GM10248 (cell line): ENCODE measurements at regions not wholly inside any gene's neighbourhood (a gene's known extent, or its start where the extent isn't known, plus 50 kb on each side); places are given as distances from the start of the nearest gene placed in this dataset.
"Not testable (repeated sequence)": the region's sequence is repeated elsewhere in the genome, so short reads cannot be mapped to it uniquely, and the experiment has no call there.

ENCODE experiments used
- CTCF ChIA-PET: fragments of 300-600 bp; sonication (Branson Sonifier 250); formaldehyde crosslinking; extraction: SDS; loops from one replicate; lab custom pipeline; 2021; ENCODE audit warnings: antibody characterized with exemption; lab: Yijun Ruan, JAX
- POLR2A ChIA-PET: fragments of 350-650 bp; sonication (Branson Sonifier 250); formaldehyde crosslinking; extraction: SDS; loops from one replicate; lab custom pipeline; 2020; ENCODE audit warnings: antibody characterized with exemption; lab: Yijun Ruan, JAX
- DNase-seq: peaks from one replicate; pipeline ENCODE4 v3.0.0; 2012; ENCODE audit errors: extremely low spot score
- TF ChIP-seq, protein P1 (sequence below): IDR thresholded peaks from 2 replicates; pipeline ENCODE4 v1.5.1; 2012; ENCODE audit warnings: mild to moderate bottlenecking, low read depth; ENCODE audit errors: extremely low read depth, missing control alignments, control extremely low read depth

DNA sequence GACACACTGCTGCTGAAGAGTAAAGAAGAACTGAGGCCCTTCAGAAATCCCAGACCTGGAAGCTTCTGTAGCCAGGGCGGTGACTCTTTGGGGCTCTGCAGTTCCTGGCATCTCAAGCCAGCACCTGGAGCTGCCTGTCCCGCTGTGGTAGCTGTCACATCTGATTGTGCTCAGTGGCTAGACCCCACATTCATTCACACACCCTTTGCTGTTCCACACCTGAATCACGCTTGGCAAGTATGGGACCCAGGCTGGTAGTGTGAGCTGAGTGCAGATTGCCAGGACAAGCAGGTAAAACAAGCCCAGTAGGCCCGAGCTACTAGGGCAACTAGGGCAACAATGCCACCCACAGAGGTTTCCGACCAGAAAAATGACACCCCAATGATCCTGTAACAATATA, 218.2 kb downstream of the VGLL3 start:
- CTCF ChIA-PET: interaction anchor here (0.9 to 2.7 kb wide), 6 partner anchors 7 to 310 kb away, joined by 3 to 11 read pairs (median 4); no protein-coding TSS in a partner anchor
- POLR2A ChIA-PET: no interaction called here
- TF ChIP-seq, protein P1, sequence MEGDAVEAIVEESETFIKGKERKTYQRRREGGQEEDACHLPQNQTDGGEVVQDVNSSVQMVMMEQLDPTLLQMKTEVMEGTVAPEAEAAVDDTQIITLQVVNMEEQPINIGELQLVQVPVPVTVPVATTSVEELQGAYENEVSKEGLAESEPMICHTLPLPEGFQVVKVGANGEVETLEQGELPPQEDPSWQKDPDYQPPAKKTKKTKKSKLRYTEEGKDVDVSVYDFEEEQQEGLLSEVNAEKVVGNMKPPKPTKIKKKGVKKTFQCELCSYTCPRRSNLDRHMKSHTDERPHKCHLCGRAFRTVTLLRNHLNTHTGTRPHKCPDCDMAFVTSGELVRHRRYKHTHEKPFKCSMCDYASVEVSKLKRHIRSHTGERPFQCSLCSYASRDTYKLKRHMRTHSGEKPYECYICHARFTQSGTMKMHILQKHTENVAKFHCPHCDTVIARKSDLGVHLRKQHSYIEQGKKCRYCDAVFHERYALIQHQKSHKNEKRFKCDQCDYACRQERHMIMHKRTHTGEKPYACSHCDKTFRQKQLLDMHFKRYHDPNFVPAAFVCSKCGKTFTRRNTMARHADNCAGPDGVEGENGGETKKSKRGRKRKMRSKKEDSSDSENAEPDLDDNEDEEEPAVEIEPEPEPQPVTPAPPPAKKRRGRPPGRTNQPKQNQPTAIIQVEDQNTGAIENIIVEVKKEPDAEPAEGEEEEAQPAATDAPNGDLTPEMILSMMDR: no peak
- DNase-seq: no peak

DNA sequence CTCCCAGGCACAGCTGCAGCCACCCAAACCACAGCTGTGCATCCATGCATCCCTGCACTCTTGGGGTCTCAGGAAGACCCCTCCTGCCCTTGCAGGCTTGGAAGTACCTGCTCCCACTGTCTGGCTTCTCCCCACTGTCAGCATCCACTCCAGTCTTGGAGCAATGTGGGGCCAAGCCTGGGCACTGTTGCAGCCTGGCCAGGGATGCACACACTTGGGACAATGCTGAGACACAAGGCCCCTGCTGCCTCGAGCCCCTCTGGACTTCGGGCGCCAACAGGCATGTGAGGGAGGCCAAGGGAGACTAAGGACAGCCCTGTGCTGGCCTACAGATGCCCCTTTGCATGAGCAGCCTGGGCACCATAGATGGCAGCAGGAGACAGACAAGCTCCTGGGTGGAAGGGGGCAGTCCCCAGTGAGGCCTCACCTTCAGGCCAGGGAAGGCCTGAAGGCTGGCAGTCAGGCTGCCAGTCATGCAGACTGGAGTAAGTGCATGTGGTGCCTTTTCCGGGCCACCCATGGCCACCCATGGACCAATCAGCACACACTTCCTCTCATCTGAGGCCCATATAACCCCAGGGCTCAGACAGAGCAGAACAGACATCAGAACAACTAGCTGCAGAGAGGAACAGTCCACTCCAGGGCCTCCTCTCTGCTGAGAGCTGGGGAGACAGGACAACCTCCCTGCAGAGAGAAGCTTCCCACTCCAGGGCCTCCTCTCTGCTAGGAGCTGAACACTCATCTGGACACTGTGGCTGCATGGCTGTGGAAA, 219.0 kb downstream of the VGLL3 start:
- no peak for DNase-seq
- TF ChIP-seq, protein P1: no peak
- POLR2A ChIA-PET: no interaction called here
- CTCF ChIA-PET: interaction anchor here (0.9 to 1.9 kb wide), 3 partner anchors 11 to 311 kb away, joined by 3 to 6 read pairs (median 3); no protein-coding TSS in a partner anchor

DNA sequence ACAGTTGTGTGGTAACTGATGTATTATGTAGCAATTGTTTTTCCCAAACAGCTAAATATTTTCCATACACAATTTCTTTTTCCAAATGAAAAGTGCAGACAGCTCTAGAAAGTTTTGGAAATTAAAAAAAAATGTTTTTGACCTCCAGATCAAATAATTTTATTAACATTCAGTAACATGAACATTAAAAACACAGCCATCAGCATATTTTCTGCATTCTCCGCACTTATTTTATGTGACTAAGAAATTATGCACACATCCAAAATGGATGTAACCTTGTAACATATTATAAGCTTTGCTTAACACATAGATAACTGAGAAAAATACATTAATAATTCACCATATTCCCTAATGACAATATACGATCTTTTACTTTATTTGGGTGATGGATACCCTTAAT, 224.6 kb downstream of the VGLL3 start:
- no peak for DNase-seq
- POLR2A ChIA-PET: no interaction called here
- TF ChIP-seq, protein P1: no peak
- CTCF ChIA-PET: no interaction called here

DNA sequence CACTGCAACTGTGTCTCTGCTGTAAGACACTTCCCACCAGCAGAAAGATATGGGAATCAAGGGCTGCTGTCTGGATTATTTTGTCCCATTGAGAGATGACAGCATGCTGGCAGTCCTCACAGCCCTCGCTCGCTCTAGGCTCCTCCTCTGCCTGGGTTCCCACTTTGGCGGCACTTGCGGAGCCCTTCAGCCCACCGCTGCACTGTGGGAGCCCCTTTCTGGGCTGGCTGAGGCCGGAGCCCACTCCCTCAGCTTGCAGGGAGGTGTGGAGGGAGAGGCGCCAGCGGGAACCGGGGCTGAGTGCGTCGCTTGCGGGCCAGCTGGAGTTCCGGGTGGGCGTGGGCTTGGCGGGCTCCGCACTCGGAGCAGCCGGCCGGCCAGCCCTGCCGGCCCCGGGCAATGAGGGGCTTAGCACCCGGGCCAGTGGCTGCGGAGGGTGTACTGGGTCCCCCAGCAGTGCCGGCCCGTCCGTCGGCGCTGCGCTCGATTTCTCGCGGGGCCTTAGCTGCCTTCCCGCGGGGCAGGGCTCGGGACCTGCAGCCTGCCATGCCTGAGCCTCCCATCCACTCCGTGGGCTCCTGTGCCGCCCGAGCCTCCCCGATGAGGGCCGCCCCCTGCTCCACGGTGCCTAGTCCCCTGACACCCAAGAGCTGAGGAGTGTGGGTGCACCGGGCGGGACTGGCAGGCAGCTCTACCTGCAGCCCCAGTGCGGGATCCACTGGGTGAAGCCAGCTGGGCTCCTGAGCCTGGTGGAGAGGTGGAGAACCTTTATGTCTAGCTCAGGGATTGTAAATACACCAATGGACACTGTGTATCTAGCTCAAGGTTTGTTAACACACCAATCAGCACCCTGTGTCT, 233.4 kb downstream of the VGLL3 start:
- CTCF ChIA-PET: interaction anchor here (2.1 kb wide), 1 partner anchor 15 kb away, joined by 6 read pairs; no protein-coding TSS in a partner anchor
- POLR2A ChIA-PET, DNase-seq: not testable (repeated sequence)

DNA sequence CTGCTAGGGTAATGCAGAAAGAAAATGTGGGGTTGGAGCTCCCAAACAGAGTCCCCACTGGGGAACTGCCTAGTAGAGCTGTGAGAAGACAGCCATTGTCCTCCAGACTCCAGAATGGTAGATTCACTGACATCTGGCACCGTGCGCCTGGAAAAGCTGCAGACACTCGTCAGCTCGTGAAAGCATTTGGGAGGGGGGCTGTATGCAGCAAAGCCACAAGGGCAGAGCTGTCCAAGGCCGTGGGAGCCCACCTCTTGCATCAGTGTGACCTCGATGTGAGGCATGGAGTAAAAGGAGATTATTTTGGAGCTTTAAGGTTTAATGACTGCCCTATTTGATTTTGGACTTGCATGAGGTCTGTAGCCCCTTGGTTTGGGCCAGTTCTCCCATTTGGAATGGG, 242.9 kb downstream of the VGLL3 start:
- TF ChIP-seq, protein P1: no peak
- CTCF ChIA-PET: no interaction called here
- no peak for DNase-seq
- POLR2A ChIA-PET: no interaction called here

DNA sequence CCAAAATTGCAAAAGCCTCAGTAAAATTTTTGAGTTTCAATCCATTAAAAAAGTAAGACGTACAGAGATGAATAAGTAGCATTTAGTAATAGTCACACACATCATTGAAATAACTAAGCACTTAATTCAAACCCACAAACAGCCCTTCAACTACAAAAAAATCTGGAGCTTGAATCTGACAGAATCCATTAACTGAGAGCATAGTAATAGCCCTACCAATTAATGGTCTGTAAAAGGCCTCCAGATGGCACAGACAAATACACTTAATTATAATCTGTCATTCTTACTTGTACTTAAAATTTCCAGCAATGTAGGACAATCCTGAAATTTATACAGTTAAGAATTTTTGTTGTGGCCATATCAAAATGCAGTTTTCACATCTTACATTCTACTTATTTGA, 246.9 kb downstream of the VGLL3 start:
- TF ChIP-seq, protein P1: no peak
- no peak for DNase-seq
- ChIA-PET POLR2A (no interaction called here), CTCF (interaction anchor here (1.2 kb wide), 1 partner anchor 10 kb away, joined by 3 read pairs; no protein-coding TSS in a partner anchor)
